VCaP (cell line): ENCODE measurements at regions not wholly inside any gene's neighbourhood (a gene's known extent, or its start where the extent isn't known, plus 50 kb on each side); places are given as distances from the start of the nearest gene placed in this dataset.
A peak's percentile ranks its signal among the peaks of the same experiment; 100 is the strongest.

ENCODE experiments used
- H3K27ac ChIP-seq: fragments of 450-650 bp; 2 replicates; pipeline ENCODE4 v1.5.1; 2017
- TF ChIP-seq, protein P1 (sequence below): fragments of 450-650 bp; conservative IDR thresholded peaks from 2 replicates; pipeline ENCODE4 v1.5.1; 2017; ENCODE audit warnings: mild to moderate bottlenecking, moderate library complexity

DNA sequence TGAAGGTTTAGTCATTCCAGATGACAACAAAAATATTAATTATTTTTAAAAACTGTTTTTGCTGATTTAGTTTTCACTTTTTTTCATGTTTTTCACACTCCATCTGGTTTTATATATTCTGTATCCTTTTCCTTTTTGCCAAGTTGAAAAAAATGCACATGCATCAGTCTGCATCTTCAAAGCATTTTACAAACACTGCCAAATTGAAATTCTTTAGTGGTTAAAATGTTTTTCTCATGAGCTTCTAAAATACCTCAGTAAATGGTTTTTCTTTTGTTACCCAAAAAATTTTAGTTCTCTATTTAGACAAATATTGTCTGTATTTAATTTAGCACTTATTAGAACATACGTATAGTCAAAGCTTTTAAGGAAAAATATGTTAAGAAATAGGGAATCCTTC lies 386.9 kb upstream of the HSF2 start:
- no peak overlapping the region for H3K27ac ChIP-seq
- TF ChIP-seq, protein P1, sequence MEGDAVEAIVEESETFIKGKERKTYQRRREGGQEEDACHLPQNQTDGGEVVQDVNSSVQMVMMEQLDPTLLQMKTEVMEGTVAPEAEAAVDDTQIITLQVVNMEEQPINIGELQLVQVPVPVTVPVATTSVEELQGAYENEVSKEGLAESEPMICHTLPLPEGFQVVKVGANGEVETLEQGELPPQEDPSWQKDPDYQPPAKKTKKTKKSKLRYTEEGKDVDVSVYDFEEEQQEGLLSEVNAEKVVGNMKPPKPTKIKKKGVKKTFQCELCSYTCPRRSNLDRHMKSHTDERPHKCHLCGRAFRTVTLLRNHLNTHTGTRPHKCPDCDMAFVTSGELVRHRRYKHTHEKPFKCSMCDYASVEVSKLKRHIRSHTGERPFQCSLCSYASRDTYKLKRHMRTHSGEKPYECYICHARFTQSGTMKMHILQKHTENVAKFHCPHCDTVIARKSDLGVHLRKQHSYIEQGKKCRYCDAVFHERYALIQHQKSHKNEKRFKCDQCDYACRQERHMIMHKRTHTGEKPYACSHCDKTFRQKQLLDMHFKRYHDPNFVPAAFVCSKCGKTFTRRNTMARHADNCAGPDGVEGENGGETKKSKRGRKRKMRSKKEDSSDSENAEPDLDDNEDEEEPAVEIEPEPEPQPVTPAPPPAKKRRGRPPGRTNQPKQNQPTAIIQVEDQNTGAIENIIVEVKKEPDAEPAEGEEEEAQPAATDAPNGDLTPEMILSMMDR = no peak

- TF ChIP-seq, protein P1 = no peak
Observed at GRCh38 chr6:122014961-122015360, 384.5 kb upstream of the HSF2 start.

DNA sequence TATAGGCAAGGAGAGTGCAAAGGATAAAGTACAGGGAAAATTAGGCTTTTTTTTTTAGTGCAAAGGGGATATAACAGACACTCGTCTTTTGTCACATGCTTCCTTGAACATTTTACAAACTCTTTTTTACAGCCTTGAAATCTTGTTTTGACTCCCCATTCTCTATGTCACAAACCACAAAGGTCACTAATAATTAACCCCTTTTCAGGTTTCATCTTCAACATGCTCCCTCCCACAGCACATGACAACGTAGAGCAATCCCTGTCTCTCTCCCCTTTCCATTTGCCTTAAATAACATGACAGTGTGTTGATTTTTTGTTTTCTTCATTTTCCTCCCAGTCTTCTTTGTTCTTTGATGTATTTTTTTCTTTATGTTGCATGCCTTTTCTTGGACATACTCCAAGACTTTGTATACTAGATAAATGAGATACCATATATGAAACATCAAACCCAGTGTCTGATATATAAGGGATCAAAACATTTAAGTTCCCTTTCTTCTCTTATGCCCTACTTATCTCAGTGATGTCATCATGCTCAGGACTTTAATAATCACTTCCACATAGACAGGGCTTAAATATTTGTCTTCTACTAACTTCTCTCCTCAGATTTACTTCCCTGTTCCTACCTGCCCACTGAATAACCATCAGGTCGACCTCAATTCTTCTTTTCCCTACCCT lies 378.7 kb upstream of the HSF2 start:
- H3K27ac ChIP-seq = no peak overlapping the region
- TF ChIP-seq, protein P1 = no peak

More at GRCh38 chr6:122014961-122015360, 384.5 kb upstream of the HSF2 start:
- no peak overlapping the region for H3K27ac ChIP-seq

DNA sequence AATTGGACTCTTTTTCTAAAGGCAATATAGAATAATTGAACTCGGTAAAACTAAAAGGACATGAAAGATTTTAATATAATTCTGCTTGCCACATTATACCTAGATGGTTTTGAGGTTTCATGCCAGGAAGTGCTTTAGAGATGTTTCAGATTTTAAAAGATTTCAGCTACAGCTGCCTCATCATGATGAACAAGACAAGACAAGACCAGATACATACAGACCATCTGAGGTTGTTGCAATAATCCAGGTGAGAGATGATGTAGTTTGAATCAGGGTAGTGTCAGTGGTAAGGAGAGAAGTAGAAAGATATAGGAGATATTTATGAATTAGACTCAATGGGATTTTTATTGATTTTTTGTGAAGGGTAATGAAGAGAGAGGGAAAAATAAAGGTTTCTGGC lies 374.3 kb upstream of the HSF2 start:
- TF ChIP-seq, protein P1 = no peak
- no peak overlapping the region for H3K27ac ChIP-seq

DNA sequence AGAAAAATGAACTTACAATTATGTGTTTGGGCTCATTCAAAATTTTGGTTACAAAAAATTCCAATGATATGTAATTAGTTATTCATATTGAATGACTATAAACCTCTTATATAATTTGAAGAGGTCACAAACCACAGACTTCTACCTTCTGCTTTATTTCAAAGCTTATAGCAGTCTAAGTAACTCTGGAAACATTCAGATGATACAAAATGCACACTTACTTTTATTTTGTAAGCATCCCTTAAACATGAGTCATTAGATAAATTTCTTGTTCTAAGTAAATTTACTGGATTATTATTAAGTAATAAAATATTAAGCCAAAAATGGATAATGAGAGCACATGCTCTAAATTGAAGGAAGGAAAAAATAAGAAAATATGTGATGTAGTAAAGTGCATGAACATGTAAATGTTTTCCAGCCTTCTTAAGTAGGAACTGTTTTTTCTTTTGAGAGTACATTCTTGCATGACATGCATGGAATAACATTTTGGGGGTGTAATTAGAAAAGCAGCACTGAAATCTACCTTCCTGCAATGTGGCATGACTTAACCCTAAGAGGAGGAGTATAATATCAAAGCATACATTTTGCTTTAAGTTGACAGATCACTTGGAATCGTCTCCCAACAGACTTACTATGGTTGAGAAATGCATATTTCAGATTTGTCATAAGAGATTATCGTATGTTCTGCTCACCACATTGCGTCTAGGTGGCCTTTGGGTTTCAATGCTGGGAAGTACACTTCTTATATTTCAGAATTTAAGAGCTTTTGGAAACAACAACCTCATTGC lies 372.7 kb upstream of the HSF2 start:
- no peak overlapping the region for H3K27ac ChIP-seq
- TF ChIP-seq, protein P1 = no peak

- TF ChIP-seq, protein P1 = no peak
- H3K27ac ChIP-seq = no peak overlapping the region
Observed at GRCh38 chr6:122028933-122029522, 370.4 kb upstream of the HSF2 start.

GRCh38 chr6:122033564-122034181 lies 365.8 kb upstream of the HSF2 start:
- TF ChIP-seq, protein P1 = peak; percentile 77
- H3K27ac ChIP-seq = no peak overlapping the region
